ENCODE measurements at regions not wholly inside any gene's neighbourhood (a gene's known extent, or its start where the extent isn't known, plus 50 kb on each side); places are given as distances from the start of the nearest gene placed in this dataset.

DNA sequence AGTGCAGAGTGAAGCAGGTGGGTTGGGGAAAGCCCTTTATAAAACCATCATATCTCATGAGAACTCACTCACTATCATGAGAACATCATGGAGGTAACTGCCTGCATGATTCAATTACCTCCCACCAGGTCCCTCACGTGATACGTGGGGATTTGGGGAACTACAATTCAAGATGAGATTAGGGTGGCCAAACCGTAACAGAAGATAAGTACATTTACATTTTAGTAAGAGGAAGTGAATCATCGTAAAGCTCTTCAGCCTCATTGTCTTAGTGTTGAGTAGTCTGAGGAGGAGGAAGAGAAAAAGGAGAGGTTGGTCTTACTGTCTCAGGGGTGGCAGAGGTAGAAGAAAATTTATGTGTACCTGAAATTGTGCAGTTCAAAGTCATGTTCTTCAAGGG lies 1053.4 kb upstream of the ADGRL4 start:
- no peak overlapping the region for H3K4me3 ChIP-seq (replicated peaks; ENCODE audit: low read depth, low read length)
- DNase-seq (ENCODE audit: extremely low read depth, low read depth) = no peak
- TF ChIP-seq, protein P1, sequence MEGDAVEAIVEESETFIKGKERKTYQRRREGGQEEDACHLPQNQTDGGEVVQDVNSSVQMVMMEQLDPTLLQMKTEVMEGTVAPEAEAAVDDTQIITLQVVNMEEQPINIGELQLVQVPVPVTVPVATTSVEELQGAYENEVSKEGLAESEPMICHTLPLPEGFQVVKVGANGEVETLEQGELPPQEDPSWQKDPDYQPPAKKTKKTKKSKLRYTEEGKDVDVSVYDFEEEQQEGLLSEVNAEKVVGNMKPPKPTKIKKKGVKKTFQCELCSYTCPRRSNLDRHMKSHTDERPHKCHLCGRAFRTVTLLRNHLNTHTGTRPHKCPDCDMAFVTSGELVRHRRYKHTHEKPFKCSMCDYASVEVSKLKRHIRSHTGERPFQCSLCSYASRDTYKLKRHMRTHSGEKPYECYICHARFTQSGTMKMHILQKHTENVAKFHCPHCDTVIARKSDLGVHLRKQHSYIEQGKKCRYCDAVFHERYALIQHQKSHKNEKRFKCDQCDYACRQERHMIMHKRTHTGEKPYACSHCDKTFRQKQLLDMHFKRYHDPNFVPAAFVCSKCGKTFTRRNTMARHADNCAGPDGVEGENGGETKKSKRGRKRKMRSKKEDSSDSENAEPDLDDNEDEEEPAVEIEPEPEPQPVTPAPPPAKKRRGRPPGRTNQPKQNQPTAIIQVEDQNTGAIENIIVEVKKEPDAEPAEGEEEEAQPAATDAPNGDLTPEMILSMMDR (IDR thresholded peaks at IDR 0.05; ENCODE audit: low read depth, low read length, missing control alignments) = no peak

- no peak overlapping the region for H3K4me3 ChIP-seq (replicated peaks; ENCODE audit: low read depth, low read length)
- TF ChIP-seq, protein P1 (IDR thresholded peaks at IDR 0.05; ENCODE audit: low read depth, low read length, missing control alignments) = no peak
- DNase-seq (ENCODE audit: extremely low read depth, low read depth) = no peak
Measured at GRCh38 chr1:80056179-80056578, 1049.6 kb upstream of the ADGRL4 start.

DNA sequence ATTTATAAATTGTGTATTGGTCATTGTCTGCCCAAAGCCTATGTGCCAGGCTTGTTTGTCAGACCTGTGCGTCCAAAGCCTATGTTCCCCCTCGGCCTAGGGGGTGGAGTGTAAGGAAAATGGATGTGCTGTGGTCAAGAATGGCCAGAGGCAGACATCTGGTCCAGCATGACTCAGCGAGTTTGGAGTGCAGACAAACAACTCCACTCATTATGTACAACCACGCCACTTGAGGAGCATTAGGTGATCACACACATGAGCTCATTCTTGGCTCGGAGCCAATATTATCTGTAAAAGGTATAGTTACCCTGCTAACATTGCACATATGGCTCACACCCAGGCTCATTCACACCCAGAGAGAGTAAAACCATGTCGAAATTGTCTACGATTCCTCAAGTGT lies 1047.6 kb upstream of the ADGRL4 start:
- no peak overlapping the region for H3K4me3 ChIP-seq (replicated peaks; ENCODE audit: low read depth, low read length)
- DNase-seq (ENCODE audit: extremely low read depth, low read depth) = peak; percentile 82
- TF ChIP-seq, protein P1 (IDR thresholded peaks at IDR 0.05; ENCODE audit: low read depth, low read length, missing control alignments) = no peak

GRCh38 chr1:80053613-80054012 lies 1047.1 kb upstream of the ADGRL4 start:
- DNase-seq (ENCODE audit: extremely low read depth, low read depth) = no peak
- no peak overlapping the region for H3K4me3 ChIP-seq (replicated peaks; ENCODE audit: low read depth, low read length)
- TF ChIP-seq, protein P1 (IDR thresholded peaks at IDR 0.05; ENCODE audit: low read depth, low read length, missing control alignments) = no peak

- no peak for DNase-seq (ENCODE audit: extremely low read depth, low read depth)
- no peak overlapping the region for H3K4me3 ChIP-seq (replicated peaks; ENCODE audit: low read depth, low read length)
- TF ChIP-seq, protein P1 (IDR thresholded peaks at IDR 0.05; ENCODE audit: low read depth, low read length, missing control alignments) = no peak
Measured at GRCh38 chr1:80050523-80050922, 1044.0 kb upstream of the ADGRL4 start.

- TF ChIP-seq, protein P1 (IDR thresholded peaks at IDR 0.05; ENCODE audit: low read depth, low read length, missing control alignments) = no peak
- H3K4me3 ChIP-seq (replicated peaks; ENCODE audit: low read depth, low read length) = no peak overlapping the region
- no peak for DNase-seq (ENCODE audit: extremely low read depth, low read depth)
Measured at GRCh38 chr1:80050085-80050484, 1043.6 kb upstream of the ADGRL4 start.

DNA sequence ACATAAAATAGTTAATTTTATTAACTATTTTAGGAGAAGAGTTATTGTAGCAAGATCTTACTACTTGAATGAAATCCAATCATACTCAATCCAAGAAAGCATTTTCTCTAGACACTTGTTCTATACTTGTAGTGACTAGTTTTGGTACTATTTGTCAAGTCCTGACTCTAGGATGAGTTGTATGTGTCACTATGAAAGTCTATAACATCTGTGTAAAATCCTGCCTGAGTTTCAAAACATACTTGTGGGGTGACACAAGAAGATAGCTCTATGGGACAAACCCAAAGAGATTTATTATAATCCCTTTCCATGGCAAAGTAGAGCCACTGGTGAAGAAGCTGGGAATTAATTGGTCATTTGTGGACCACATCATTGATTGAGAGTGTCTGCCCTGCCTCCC lies 1042.2 kb upstream of the ADGRL4 start:
- TF ChIP-seq, protein P1 (IDR thresholded peaks at IDR 0.05; ENCODE audit: low read depth, low read length, missing control alignments) = no peak
- no peak for DNase-seq (ENCODE audit: extremely low read depth, low read depth)
- H3K4me3 ChIP-seq (replicated peaks; ENCODE audit: low read depth, low read length) = no peak overlapping the region
